ENCODE measurements at regions not wholly inside any gene's neighbourhood (a gene's known extent, or its start where the extent isn't known, plus 50 kb on each side); places are given as distances from the start of the nearest gene placed in this dataset.
"Not testable (repeated sequence)": the region's sequence is repeated elsewhere in the genome, so short reads cannot be mapped to it uniquely, and the experiment has no call there.

DNA sequence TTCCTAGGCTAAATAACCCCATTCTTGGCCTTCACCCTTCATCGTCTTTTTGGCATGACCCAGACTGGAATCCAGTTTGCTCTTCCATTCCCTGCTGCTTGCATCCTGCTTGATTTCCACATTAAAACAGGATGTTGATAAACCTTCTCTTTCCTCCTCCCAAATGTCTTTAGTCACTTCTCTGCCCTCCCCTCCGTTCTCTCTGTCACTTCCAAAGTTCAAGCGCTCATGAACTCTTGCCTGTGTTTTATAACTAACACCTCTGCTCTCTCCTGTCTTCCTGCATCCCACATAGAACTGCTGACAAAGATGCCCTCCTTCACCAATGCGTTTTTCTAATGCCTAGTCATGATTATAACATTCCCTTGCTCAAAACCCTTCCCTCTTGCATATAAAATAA lies 65.6 kb upstream of the SLC44A3 start:
- TF ChIP-seq CTCF (IDR thresholded peaks at IDR 0.05; ENCODE audit: insufficient read depth, low read length, poor library complexity, severe bottlenecking), result no peak
- Histone ChIP-seq H3K27me3 (ENCODE audit: control insufficient read depth, insufficient read depth, low read length) (no peaks in the 10 kb centered on the region), H3K4me3 (ENCODE audit: low read depth, low read length) (no peak overlapping the region), H3K36me3 (ENCODE audit: control insufficient read depth, insufficient read depth, low read length) (no peaks in the 10 kb centered on the region)
- DNase-seq (ENCODE audit: low read depth), result no peak

DNA sequence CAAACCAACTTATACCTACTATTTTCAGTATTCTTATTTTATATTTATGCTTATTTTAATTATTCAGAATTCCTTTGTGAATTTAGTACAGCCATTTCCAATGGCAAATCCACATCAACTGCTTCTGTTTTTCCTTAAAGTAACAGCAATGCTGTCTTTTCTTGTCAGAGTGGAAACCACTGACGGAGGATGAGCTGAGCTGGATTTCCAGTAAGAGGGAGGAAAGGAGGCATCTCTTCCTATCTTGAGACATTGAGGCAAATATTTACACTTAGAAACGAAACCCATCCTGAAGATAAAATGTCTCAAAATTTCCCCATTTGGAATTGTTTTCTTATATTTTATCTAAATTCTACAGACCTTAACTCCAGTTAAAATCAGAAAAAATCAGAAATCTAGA lies 66.1 kb upstream of the SLC44A3 start:
- H3K4me3 ChIP-seq (ENCODE audit: low read depth, low read length), result no peak overlapping the region
- H3K27me3 ChIP-seq (ENCODE audit: control insufficient read depth, insufficient read depth, low read length), result no peaks in the 10 kb centered on the region
- H3K36me3 ChIP-seq (ENCODE audit: control insufficient read depth, insufficient read depth, low read length), result no peaks in the 10 kb centered on the region
- no peak for TF ChIP-seq CTCF (IDR thresholded peaks at IDR 0.05; ENCODE audit: insufficient read depth, low read length, poor library complexity, severe bottlenecking)
- no peak for DNase-seq (ENCODE audit: low read depth)

DNA sequence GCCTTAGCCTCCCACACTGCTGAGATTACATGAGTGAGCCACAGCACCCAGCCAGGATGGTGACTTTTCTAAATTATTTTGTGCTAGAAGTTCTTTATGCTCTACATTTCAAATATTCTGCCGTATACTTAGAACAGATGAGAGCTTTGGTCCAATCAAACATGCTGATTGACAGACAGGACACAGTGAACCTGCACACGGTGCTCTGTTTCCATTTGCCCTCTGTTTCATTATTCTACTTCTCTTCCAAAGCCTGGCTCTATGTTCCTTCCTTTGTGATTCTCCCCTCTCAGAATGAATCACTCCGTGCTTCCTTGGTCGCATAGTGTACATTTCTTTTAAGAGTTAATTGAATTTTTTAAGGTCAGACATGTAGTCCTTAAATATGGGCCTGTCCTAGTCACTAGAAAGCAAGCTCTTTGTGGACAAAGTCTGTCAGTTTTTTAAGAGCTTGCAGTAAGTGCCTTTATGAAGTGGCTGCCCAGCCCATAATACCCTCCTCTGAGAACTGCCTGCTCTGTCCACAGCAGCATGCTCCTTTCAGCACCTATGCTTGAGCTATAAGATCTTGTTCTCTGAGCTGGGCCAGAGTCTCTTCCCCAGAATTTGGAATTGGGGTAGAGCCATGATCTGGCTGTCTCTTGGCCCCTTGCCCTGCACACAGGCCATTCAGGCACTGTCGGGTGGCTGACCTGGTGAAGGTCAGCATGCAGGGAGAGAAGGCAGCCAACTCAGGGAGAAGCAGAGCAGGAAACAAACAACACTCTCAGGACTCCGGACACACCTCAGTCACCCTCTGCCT lies 66.8 kb upstream of the SLC44A3 start:
- Histone ChIP-seq H3K27me3 (ENCODE audit: control insufficient read depth, insufficient read depth, low read length) (no peaks in the 10 kb centered on the region), H3K4me3 (ENCODE audit: low read depth, low read length) (no peak overlapping the region), H3K36me3 (ENCODE audit: control insufficient read depth, insufficient read depth, low read length) (no peaks in the 10 kb centered on the region)
- DNase-seq (ENCODE audit: low read depth), result no peak
- no peak for TF ChIP-seq CTCF (IDR thresholded peaks at IDR 0.05; ENCODE audit: insufficient read depth, low read length, poor library complexity, severe bottlenecking)

DNA sequence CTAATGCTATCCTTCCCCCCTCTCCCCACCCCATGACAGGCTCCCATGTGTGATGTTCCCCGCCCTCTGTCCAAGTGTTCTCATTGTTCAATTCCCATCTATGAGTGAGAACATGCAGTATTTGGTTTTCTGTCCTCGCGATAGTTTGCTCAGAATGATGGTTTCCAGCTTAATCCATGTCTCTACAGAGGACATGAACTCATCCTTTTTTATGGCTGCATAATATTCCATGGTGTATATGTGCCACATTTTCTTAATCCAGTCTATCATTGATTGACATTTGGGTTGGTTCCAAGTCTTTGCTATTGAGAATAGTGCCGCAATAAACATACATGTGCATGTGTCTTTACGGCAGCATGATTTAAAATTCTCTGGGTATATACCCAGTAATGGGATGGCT lies 68.7 kb upstream of the SLC44A3 start:
- not testable (repeated sequence) for H3K27me3 ChIP-seq (ENCODE audit: control insufficient read depth, insufficient read depth, low read length); H3K36me3 ChIP-seq (ENCODE audit: control insufficient read depth, insufficient read depth, low read length); H3K4me3 ChIP-seq (ENCODE audit: low read depth, low read length); DNase-seq (ENCODE audit: low read depth)

- Histone ChIP-seq H3K36me3 (ENCODE audit: control insufficient read depth, insufficient read depth, low read length) (no peaks in the 10 kb centered on the region), H3K4me3 (ENCODE audit: low read depth, low read length) (no peak overlapping the region), H3K27me3 (ENCODE audit: control insufficient read depth, insufficient read depth, low read length) (no peaks in the 10 kb centered on the region)
- TF ChIP-seq CTCF (IDR thresholded peaks at IDR 0.05; ENCODE audit: insufficient read depth, low read length, poor library complexity, severe bottlenecking), result no peak
- DNase-seq (ENCODE audit: low read depth), result no peak
Observed at GRCh38 chr1:94746635-94747525, 73.3 kb upstream of the SLC44A3 start.

DNA sequence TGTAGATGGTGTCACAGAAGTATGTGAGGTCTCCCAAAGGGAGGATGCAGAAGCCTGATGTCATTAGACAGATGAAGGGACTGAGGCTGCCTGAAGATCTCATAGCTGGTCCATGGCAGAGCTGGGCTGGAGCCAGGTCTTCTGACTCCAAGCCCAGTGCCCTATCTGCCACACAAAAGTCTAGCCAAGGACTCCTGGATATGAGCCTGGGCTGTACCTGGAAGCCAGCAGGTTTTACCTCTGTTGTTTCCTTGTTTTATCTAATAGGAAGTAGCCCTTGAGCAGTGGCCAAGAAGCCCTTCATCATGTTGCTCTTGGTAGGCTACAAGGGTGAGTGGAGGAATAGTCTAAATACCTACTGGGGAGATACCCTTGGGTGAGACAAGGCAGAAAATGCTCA lies 74.4 kb upstream of the SLC44A3 start:
- DNase-seq (ENCODE audit: low read depth), result no peak
- Histone ChIP-seq H3K27me3 (ENCODE audit: control insufficient read depth, insufficient read depth, low read length) (no peaks in the 10 kb centered on the region), H3K36me3 (ENCODE audit: control insufficient read depth, insufficient read depth, low read length) (no peaks in the 10 kb centered on the region), H3K4me3 (ENCODE audit: low read depth, low read length) (no peak overlapping the region)
- no peak for TF ChIP-seq CTCF (IDR thresholded peaks at IDR 0.05; ENCODE audit: insufficient read depth, low read length, poor library complexity, severe bottlenecking)

Data from kidney epithelial cell (primary cell).